Stomach (tissue), 8 donors: ENCODE measurements at regions not wholly inside any gene's neighbourhood (a gene's known extent, or its start where the extent isn't known, plus 50 kb on each side); places are given as distances from the start of the nearest gene placed in this dataset.

Experiments used
- DNase-seq, 2 donors: peaks; one replicate each; pipeline versions ENCODE4 v3.0.0 to v3.0.0-alpha.2; 2013 to 2019
- H3K27ac ChIP-seq, 5 donors: fragments of 200-600 bp in 4 of 5; sonication (generic) in 4 of 5; one replicate each; pipeline ENCODE4 v1.5.1; 2013 to 2019; ENCODE audit warnings: mild to moderate bottlenecking in 1 of 5, moderate library complexity in 1 of 5
- H3K27me3 ChIP-seq, 3 donors: fragments of 200-600 bp; sonication (generic); one replicate each; pipeline ENCODE4 v1.5.1; 2017 to 2019; ENCODE audit warnings: mixed run types in 1 of 3
- H3K36me3 ChIP-seq, 4 donors: fragments of 200-600 bp; sonication (generic); 1 replicate in 3 of 4; 2 replicates in 1 of 4; pipeline ENCODE4 v1.5.1; 2016 to 2019
- H3K4me1 ChIP-seq, 4 donors: fragments of 200-600 bp; sonication (generic); one replicate each; pipeline ENCODE4 v1.5.1; 2016 to 2019
- H3K4me3 ChIP-seq, 4 donors: fragments of 200-600 bp; sonication (generic) in 3 of 4; one replicate each; pipeline ENCODE4 v1.5.1; 2016 to 2019; ENCODE audit warnings: mild to moderate bottlenecking in 1 of 4
- H3K9me3 ChIP-seq, 4 donors: fragments of 200-600 bp; sonication (generic); one replicate each; pipeline ENCODE4 v1.5.1; 2016 to 2019
- EP300 ChIP-seq: sonication (generic); formaldehyde crosslinking; IDR thresholded peaks from one replicate; pipeline ENCODE4 v1.6.1; 2017; ENCODE audit warnings: antibody characterized with exemption
- POLR2A ChIP-seq, 4 donors: fragments of 450-650 bp; IDR thresholded peaks; one replicate each; pipeline ENCODE4 v1.6.1; 2016; ENCODE audit warnings: antibody characterized with exemption in 4 of 4, control low read depth in 2 of 4, mild to moderate bottlenecking in 1 of 4, moderate library complexity in 1 of 4
- POLR2AphosphoS5 ChIP-seq, 3 donors: sonication (generic); formaldehyde crosslinking; IDR thresholded peaks; one replicate each; pipeline ENCODE4 v1.6.1; 2016; ENCODE audit warnings: antibody characterized with exemption in 3 of 3
- WGBS, 5 donors: extraction: QIAGEN DNeasy Blood & Tissue Kit in 3 of 5; methylation state at CpG; one replicate each; pipeline versions ENCODE4 v1.1.5 to v1.1.7; 2013 to 2018; 5-methylcytosine and 5-hydroxymethylcytosine counted together
- intact Hi-C: fragments of 100-400 bp; cut with DNase I; formaldehyde crosslinking; loops from one replicate; pipeline ENCODE4 v1.15.1; 2023; ENCODE audit warnings: low total_unique reads
- small RNA-seq, 4 donors: library from RNA; depleted of rRNA; stranded (forward); fragments of <200 nt; gene quantifications; one replicate each; pipeline ENCODE3, GENCODE V24; 2016
- TF ChIP-seq, protein P1 (sequence below), 7 experiments: fragments of 450-650 bp in 4 of 7; fragments of 200-600 bp in 3 of 7; sonication (generic) in 3 of 7; IDR thresholded peaks; one replicate each; pipeline ENCODE4 v1.5.1; 2016 to 2019; ENCODE audit warnings: antibody characterized with exemption in 7 of 7, control low read depth in 2 of 7, mild to moderate bottlenecking in 1 of 7
- donor health status: healthy with polysubstance abuse.
- donor health status: Bipolar disorder and iron deficiency.
- donor health status: healthy.

DNA sequence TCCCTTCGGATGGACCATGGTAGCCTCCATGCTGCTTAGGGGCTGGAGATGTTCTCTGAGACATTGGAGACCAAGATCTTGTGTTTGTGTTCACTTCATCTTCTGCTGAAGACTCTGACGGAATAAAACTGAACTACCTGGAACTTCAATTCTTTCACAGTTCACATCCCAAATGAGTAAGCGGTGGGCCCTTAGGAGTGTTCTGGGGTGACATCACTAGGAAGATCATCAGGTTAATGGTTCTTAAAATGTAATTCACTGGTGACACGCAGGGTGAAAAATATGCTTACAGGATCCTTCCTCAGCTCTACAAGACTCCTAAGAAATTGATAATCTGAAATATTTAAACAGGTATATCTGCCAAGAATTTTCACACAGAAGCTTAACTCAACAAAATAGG lies 561.5 kb downstream of the SEMA5A start:
- no peaks in the 10 kb centered on the region for H3K27me3 ChIP-seq
- intact Hi-C loops: no loop called here
- no peaks in the 10 kb centered on the region for H3K9me3 ChIP-seq
- H3K36me3 ChIP-seq: no peaks in the 10 kb centered on the region
- H3K27ac ChIP-seq: no peak overlapping the region
- no peak overlapping the region for H3K4me3 ChIP-seq
- no peaks in the 10 kb centered on the region for H3K4me1 ChIP-seq
- TF ChIP-seq, protein P1, sequence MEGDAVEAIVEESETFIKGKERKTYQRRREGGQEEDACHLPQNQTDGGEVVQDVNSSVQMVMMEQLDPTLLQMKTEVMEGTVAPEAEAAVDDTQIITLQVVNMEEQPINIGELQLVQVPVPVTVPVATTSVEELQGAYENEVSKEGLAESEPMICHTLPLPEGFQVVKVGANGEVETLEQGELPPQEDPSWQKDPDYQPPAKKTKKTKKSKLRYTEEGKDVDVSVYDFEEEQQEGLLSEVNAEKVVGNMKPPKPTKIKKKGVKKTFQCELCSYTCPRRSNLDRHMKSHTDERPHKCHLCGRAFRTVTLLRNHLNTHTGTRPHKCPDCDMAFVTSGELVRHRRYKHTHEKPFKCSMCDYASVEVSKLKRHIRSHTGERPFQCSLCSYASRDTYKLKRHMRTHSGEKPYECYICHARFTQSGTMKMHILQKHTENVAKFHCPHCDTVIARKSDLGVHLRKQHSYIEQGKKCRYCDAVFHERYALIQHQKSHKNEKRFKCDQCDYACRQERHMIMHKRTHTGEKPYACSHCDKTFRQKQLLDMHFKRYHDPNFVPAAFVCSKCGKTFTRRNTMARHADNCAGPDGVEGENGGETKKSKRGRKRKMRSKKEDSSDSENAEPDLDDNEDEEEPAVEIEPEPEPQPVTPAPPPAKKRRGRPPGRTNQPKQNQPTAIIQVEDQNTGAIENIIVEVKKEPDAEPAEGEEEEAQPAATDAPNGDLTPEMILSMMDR (IDR thresholded peaks at IDR 0.05): no peak
- TF ChIP-seq POLR2A (IDR thresholded peaks at IDR 0.05) (no peak), POLR2AphosphoS5 (IDR thresholded peaks at IDR 0.05) (no peak), EP300 (no peak)
- 72 to 89% (median 77%) methylated on average over 4 of the region's 4 CpGs for WGBS, 5 donors
- no peak for DNase-seq

Small RNA genes in the stretch of these regions (small RNA-seq; reads per million reads assigned to genes)
- gene AC091895.1 (0 reads per million in 4 donors), gene AC091912.1 (0 reads per million in 4 donors), gene AC091912.2 (0 reads per million in 4 donors), gene AC091932.2 (0 reads per million in 4 donors), gene AC091932.4 (0 reads per million in 4 donors), gene AC091953.1 (0 reads per million in 4 donors), gene AC091953.2 (0 reads per million in 4 donors), gene AC091953.3 (0 reads per million in 4 donors), gene AC091953.5 (0 reads per million in 4 donors), gene AC091965.3 (0 reads per million in 4 donors), gene RNU1-76P (0 reads per million in 4 donors)
